Vagina (tissue), 2 donors: ENCODE measurements at regions not wholly inside any gene's neighbourhood (a gene's known extent, or its start where the extent isn't known, plus 50 kb on each side); places are given as distances from the start of the nearest gene placed in this dataset.

Source experiments
- POLR2A ChIP-seq, 2 donors: fragments of 450-650 bp; IDR thresholded peaks; one replicate each; pipeline ENCODE4 v1.6.1; 2017; ENCODE audit warnings: antibody characterized with exemption in 2 of 2, mild to moderate bottlenecking in 2 of 2, moderate library complexity in 2 of 2
- POLR2AphosphoS5 ChIP-seq, 2 donors: sonication (generic); formaldehyde crosslinking; IDR thresholded peaks; one replicate each; pipeline ENCODE4 v1.9.0; 2017; ENCODE audit warnings: antibody characterized with exemption in 2 of 2, mild to moderate bottlenecking in 2 of 2, low read depth in 1 of 2; ENCODE audit not compliant: insufficient read depth in 1 of 2
- TF ChIP-seq, protein P1 (sequence below), 3 experiments: fragments of 450-650 bp in 2 of 3; fragments of 200-600 bp in 1 of 3; sonication (generic) in 1 of 3; IDR thresholded peaks; one replicate each; pipeline ENCODE4 v1.5.1; 2017 to 2019; ENCODE audit warnings: antibody characterized with exemption in 3 of 3, mild to moderate bottlenecking in 2 of 3, moderate library complexity in 2 of 3

DNA sequence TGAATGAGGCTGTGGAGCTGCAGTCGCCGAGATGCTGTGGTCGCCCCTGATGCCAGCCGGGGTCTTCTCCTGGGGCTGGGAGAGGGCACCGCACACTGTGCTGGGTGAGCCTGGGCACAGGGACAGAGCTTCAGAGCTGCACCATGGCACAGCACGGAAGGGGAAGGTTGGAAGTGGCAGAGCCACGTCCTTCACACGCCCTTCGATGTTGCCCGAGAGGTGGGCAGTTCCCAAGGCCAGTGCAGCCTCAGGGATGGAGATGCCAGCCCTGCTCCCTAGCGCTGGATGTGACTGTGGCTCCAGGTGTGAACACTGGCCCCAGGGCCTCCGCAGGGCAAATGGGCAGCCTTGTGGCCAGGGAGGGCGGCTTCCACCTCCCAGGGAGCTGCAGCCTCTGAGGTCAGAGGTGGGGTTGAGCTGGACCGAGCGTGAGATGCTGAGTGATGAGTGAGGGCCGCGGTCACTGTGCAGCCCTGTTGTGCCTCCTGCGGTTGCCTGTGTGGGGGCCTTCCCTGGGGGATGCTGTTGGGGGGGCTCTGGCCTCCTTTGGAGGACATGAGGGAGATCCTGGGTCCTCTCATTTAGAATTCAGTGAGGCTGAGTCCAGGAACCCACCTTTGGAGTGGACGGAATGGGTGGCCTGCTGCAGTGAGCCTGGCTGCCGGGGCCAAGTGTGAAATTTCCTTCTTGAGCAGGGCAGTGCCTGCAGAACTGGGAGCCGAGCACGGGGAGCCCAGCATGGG, 1090.0 kb downstream of the BRD1 start:
- TF ChIP-seq, protein P1, sequence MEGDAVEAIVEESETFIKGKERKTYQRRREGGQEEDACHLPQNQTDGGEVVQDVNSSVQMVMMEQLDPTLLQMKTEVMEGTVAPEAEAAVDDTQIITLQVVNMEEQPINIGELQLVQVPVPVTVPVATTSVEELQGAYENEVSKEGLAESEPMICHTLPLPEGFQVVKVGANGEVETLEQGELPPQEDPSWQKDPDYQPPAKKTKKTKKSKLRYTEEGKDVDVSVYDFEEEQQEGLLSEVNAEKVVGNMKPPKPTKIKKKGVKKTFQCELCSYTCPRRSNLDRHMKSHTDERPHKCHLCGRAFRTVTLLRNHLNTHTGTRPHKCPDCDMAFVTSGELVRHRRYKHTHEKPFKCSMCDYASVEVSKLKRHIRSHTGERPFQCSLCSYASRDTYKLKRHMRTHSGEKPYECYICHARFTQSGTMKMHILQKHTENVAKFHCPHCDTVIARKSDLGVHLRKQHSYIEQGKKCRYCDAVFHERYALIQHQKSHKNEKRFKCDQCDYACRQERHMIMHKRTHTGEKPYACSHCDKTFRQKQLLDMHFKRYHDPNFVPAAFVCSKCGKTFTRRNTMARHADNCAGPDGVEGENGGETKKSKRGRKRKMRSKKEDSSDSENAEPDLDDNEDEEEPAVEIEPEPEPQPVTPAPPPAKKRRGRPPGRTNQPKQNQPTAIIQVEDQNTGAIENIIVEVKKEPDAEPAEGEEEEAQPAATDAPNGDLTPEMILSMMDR (IDR thresholded peaks at IDR 0.05), result no peak
- TF ChIP-seq POLR2AphosphoS5 (IDR thresholded peaks at IDR 0.05; ENCODE audit: insufficient read depth in 1 of 2, low read depth in 1 of 2) (no peak), POLR2A (IDR thresholded peaks at IDR 0.05) (no peak)
